Panc1 (cell line): ENCODE measurements at regions not wholly inside any gene's neighbourhood (a gene's known extent, or its start where the extent isn't known, plus 50 kb on each side); places are given as distances from the start of the nearest gene placed in this dataset.

Experiments used
- ATAC-seq: fragments of 200-7000 bp; cut with Tn5 transposase; 2 replicates; pipeline ENCODE4 v1.9.1; 2020; ENCODE audit warnings: mild to moderate bottlenecking, moderate library complexity
- BruUV-seq: library from RNA; stranded (reverse); fragments of 400-500 nt; replicated peaks from 2 replicates; lab custom pipeline; 2021; lab: Mats Ljungman, UMichigan
- CTCF ChIA-PET: fragments of 300-600 bp; sonication (Branson Sonifier 250); formaldehyde crosslinking; loops from one replicate; lab custom pipeline; 2022; ENCODE audit warnings: antibody characterized with exemption; lab: Charles Lee
- POLR2A ChIA-PET: fragments of 300-600 bp; sonication (Branson Sonifier 250); formaldehyde crosslinking; loops from one replicate; lab custom pipeline; 2022; ENCODE audit warnings: antibody characterized with exemption; lab: Charles Lee
- DNase-seq: peaks from one replicate; pipeline ENCODE4 v3.0.0-alpha.2; 2010; ENCODE audit warnings: low read depth, low spot score
- H3K27ac ChIP-seq: 2 replicates; pipeline ENCODE4 v1.5.1; 2011; ENCODE audit warnings: mild to moderate bottlenecking, low read length, inconsistent platforms
- H3K27me3 ChIP-seq: fragments of 200-500 bp; sonication (Bioruptor generic); 2 replicates; pipeline ENCODE4 v1.6.0; 2014; ENCODE audit warnings: low read length, inconsistent platforms; ENCODE audit not compliant: control insufficient read depth, insufficient read depth
- H3K36me3 ChIP-seq: fragments of 200-500 bp; sonication (Bioruptor generic); 2 replicates; pipeline ENCODE4 v1.5.1; 2014; ENCODE audit warnings: inconsistent platforms, mild to moderate bottlenecking, low read length, moderate library complexity; ENCODE audit not compliant: control insufficient read depth, insufficient read depth
- H3K4me1 ChIP-seq: 2 replicates; pipeline ENCODE4 v1.5.1; 2011; ENCODE audit warnings: inconsistent platforms, mild to moderate bottlenecking, low read length, moderate library complexity; ENCODE audit not compliant: control insufficient read depth, insufficient read depth
- H3K4me3 ChIP-seq, 2 experiments: 2 replicates each; pipeline ENCODE4 v1.5.1; 2011 to 2012; ENCODE audit warnings: low read depth in 2 of 2, low read length in 2 of 2, mild to moderate bottlenecking in 2 of 2, inconsistent platforms in 1 of 2, moderate library complexity in 1 of 2
- H3K9me3 ChIP-seq: fragments of 200-500 bp; sonication (Bioruptor generic); 2 replicates; pipeline ENCODE4 v1.5.1; 2014; ENCODE audit warnings: low read depth, mild to moderate bottlenecking, inconsistent platforms, low read length, moderate library complexity; ENCODE audit not compliant: control insufficient read depth, insufficient read depth
- CTCF ChIP-seq: fragments of 450-650 bp; IDR thresholded peaks from 2 replicates; pipeline ENCODE4 v1.5.1; 2017; ENCODE audit warnings: mild to moderate bottlenecking
- POLR2AphosphoS5 ChIP-seq: IDR thresholded peaks from 2 replicates; pipeline ENCODE4 v1.6.1; 2012; ENCODE audit warnings: mild to moderate bottlenecking, low read depth, low read length, moderate library complexity
- REST ChIP-seq, 2 experiments: IDR thresholded peaks; 2 replicates each; pipeline ENCODE4 v1.6.1; 2011 to 2012; ENCODE audit warnings: low read depth in 2 of 2, control low read depth in 1 of 2, low read length in 1 of 2, mild to moderate bottlenecking in 1 of 2, moderate library complexity in 1 of 2; ENCODE audit not compliant: insufficient read depth in 1 of 2
- SIN3A ChIP-seq: IDR thresholded peaks from 2 replicates; pipeline ENCODE4 v1.6.1; 2012; ENCODE audit warnings: low read depth, mild to moderate bottlenecking, low read length, moderate library complexity, borderline replicate concordance; ENCODE audit not compliant: insufficient read depth
- TCF7L2 ChIP-seq: IDR thresholded peaks from 2 replicates; pipeline ENCODE4 v1.6.1; 2011; ENCODE audit warnings: mild to moderate bottlenecking, low read depth, low read length, inconsistent platforms
- in situ Hi-C: cut with HindIII; loops from 2 replicates; pipeline ENCODE4 v1.10.0; 2016; ENCODE audit warnings: low sequenced_read_pairs, low pct_unique_long_range_greater_than_20kb
- intact Hi-C: fragments of 100-400 bp; cut with micrococcal nuclease; formaldehyde crosslinking; loops from one replicate; pipeline ENCODE4 v1.10.0; 2022; ENCODE audit not compliant: unreplicated experiment

- no peak overlapping the region for H3K27ac ChIP-seq
- ChIA-PET POLR2A (no interaction called here), CTCF (no interaction called here)
- no peaks in the 10 kb centered on the region for H3K9me3 ChIP-seq
- no TSS peak for BruUV-seq
- DNase-seq (no peak), ATAC-seq (no peak)
- peaks cover 7% of the 10 kb centered on the region for H3K27me3 ChIP-seq
- H3K4me3 ChIP-seq, result no peak overlapping the region
- no peak for TF ChIP-seq CTCF
- TF ChIP-seq REST (IDR thresholded peaks at IDR 0.05; ENCODE audit: insufficient read depth in 1 of 2, low read depth in 2 of 2, low read length in 1 of 2), result no peak
- no peak for TF ChIP-seq SIN3A
- no peak for TF ChIP-seq POLR2AphosphoS5
- intact Hi-C loops, result no loop called here
- in situ Hi-C loops, result no loop called here
- no peaks in the 10 kb centered on the region for H3K4me1 ChIP-seq
- no peaks in the 10 kb centered on the region for H3K36me3 ChIP-seq
These were observed 62.1 kb upstream of the DEUP1 start for GRCh38 chr11:93268287-93269040.

GRCh38 chr11:93271596-93271995 is 58.9 kb upstream of the DEUP1 start:
- no peak for ATAC-seq
- no peaks in the 10 kb centered on the region for H3K4me1 ChIP-seq
- H3K27me3 ChIP-seq, result no peaks in the 10 kb centered on the region
- BruUV-seq, result no TSS peak
- no peaks in the 10 kb centered on the region for H3K36me3 ChIP-seq
- TF ChIP-seq SIN3A, result no peak
- TF ChIP-seq TCF7L2, result no peak
- no peak for TF ChIP-seq REST (IDR thresholded peaks at IDR 0.05; ENCODE audit: insufficient read depth in 1 of 2, low read depth in 2 of 2, low read length in 1 of 2)
- TF ChIP-seq POLR2AphosphoS5, result no peak
- no peak for TF ChIP-seq CTCF
- no peak overlapping the region for H3K4me3 ChIP-seq
- no peaks in the 10 kb centered on the region for H3K9me3 ChIP-seq
- CTCF ChIA-PET, result no interaction called here
- in situ Hi-C loops, result no loop called here
- no peak for DNase-seq
- POLR2A ChIA-PET, result interaction anchor here (0.7 kb wide), 1 partner anchor 1739 kb away, joined by 11 read pairs; no protein-coding TSS in a partner anchor
- intact Hi-C loops, result no loop called here
- H3K27ac ChIP-seq, result no peak overlapping the region
